BJ (cell line): ENCODE measurements at regions not wholly inside any gene's neighbourhood (a gene's known extent, or its start where the extent isn't known, plus 50 kb on each side); places are given as distances from the start of the nearest gene placed in this dataset.

Experiments
- CTCF ChIA-PET: fragments of 350-600 bp; formaldehyde crosslinking; extraction: SDS; loops from one replicate; lab custom pipeline; 2021; ENCODE audit warnings: antibody characterized with exemption, inconsistent platforms; lab: Yijun Ruan, JAX
- POLR2A ChIA-PET: fragments of 300-600 bp; sonication (Branson Sonifier 250); formaldehyde crosslinking; extraction: SDS; loops from one replicate; lab custom pipeline; 2021; ENCODE audit warnings: antibody characterized with exemption; lab: Charles Lee
- DNase-seq: peaks from one replicate; pipeline ENCODE4 v3.0.0-alpha.2; 2011; ENCODE audit warnings: low read depth
- H3K27me3 ChIP-seq: 2 replicates; pipeline ENCODE4 v1.6.0; 2011; ENCODE audit warnings: low read length; ENCODE audit not compliant: control insufficient read depth, insufficient read depth
- H3K36me3 ChIP-seq: 2 replicates; pipeline ENCODE4 v1.5.1; 2011; ENCODE audit warnings: low read length; ENCODE audit not compliant: control insufficient read depth, insufficient read depth
- H3K4me3 ChIP-seq: 2 replicates; pipeline ENCODE4 v1.5.1; 2011; ENCODE audit warnings: low read depth, mild to moderate bottlenecking, control low read depth, low read length
- CTCF ChIP-seq: IDR thresholded peaks from 2 replicates; pipeline ENCODE4 v1.5.1; 2011; ENCODE audit warnings: low read depth, mild to moderate bottlenecking, control low read depth, inconsistent platforms, low read length, moderate library complexity; ENCODE audit not compliant: insufficient read depth

GRCh38 chr15:46366360-46367007 is 731.7 kb downstream of the SQOR start:
- DNase-seq = no peak
- no peaks in the 10 kb centered on the region for H3K27me3 ChIP-seq
- CTCF ChIA-PET = no interaction called here
- H3K4me3 ChIP-seq = no peak overlapping the region
- POLR2A ChIA-PET = no interaction called here
- H3K36me3 ChIP-seq = no peaks in the 10 kb centered on the region
- no peak for TF ChIP-seq CTCF

- no peak for DNase-seq
- no peak for TF ChIP-seq CTCF
- CTCF ChIA-PET = no interaction called here
- POLR2A ChIA-PET = no interaction called here
- Histone ChIP-seq H3K4me3 (no peak overlapping the region), H3K36me3 (no peaks in the 10 kb centered on the region), H3K27me3 (no peaks in the 10 kb centered on the region)
Measured at GRCh38 chr15:46383978-46384377, 749.1 kb downstream of the SQOR start.

- no peaks in the 10 kb centered on the region for H3K27me3 ChIP-seq
- POLR2A ChIA-PET = no interaction called here
- DNase-seq = no peak
- CTCF ChIA-PET = no interaction called here
- H3K4me3 ChIP-seq = no peak overlapping the region
- no peaks in the 10 kb centered on the region for H3K36me3 ChIP-seq
- TF ChIP-seq CTCF = no peak
Measured at GRCh38 chr15:46386356-46386755, 751.5 kb downstream of the SQOR start.

GRCh38 chr15:46389739-46390138 is 754.9 kb downstream of the SQOR start:
- Histone ChIP-seq H3K27me3 (no peaks in the 10 kb centered on the region), H3K4me3 (no peak overlapping the region), H3K36me3 (no peaks in the 10 kb centered on the region)
- CTCF ChIA-PET = no interaction called here
- no peak for DNase-seq
- POLR2A ChIA-PET = no interaction called here
- no peak for TF ChIP-seq CTCF

- Histone ChIP-seq H3K36me3 (no peaks in the 10 kb centered on the region), H3K27me3 (no peaks in the 10 kb centered on the region), H3K4me3 (no peak overlapping the region)
- POLR2A ChIA-PET = no interaction called here
- DNase-seq = no peak
- CTCF ChIA-PET = no interaction called here
- TF ChIP-seq CTCF = no peak
Measured at GRCh38 chr15:46394463-46394862, 759.6 kb downstream of the SQOR start.
